ENCODE measurements at regions not wholly inside any gene's neighbourhood (a gene's known extent, or its start where the extent isn't known, plus 50 kb on each side); places are given as distances from the start of the nearest gene placed in this dataset.

DNA sequence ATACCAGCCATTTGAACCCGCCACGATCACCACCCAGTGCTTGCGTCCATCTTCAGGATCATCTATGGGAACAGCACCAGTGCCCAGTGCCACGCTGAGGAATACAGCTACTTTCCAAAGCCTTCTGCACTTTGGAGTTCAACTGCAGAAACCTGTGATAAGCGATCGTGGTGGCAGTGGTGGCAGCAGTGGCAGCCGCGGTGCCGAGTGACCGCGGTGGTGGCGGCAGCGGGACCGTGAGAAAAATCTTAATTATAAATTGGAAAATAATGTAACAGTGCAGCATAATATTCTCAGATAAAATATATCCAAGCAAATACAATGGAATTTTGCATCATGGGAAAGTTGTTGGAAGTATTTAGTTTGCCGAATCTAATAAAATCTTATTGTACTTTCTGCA lies 2270.9 kb downstream of the PCDH9 start:
- no peak for DNase-seq

DNA sequence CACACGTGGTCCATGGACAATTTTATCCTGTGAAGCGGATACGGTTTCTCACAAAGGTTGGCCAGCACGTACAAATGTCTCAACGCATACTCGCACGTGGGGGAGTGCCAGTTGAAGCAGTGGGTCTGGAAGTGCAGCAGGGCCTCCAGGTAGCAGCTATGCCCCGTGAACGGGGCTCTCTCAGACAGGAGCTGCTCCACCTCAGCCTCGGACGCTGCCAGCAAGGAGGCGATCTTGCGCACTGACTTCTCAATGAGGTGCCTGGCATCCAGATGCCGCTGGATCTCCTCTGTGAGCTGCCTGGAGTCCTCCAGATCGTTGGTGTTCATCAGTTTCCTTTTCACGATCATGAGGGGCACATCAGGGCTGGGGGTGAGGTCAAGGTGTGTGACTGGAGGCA lies 2272.0 kb downstream of the PCDH9 start:
- TF ChIP-seq GATA1 (IDR thresholded peaks at IDR 0.05; ENCODE audit: low read depth, low read length), result no peak
- TF ChIP-seq POLR2A (IDR thresholded peaks at IDR 0.05; ENCODE audit: low read length), result no peak
- no peak for DNase-seq

More for the DNA sequence above, 2270.9 kb downstream of the PCDH9 start:
- TF ChIP-seq GATA1 (IDR thresholded peaks at IDR 0.05; ENCODE audit: low read depth, low read length) (no peak), POLR2A (IDR thresholded peaks at IDR 0.05; ENCODE audit: low read length) (no peak)

DNA sequence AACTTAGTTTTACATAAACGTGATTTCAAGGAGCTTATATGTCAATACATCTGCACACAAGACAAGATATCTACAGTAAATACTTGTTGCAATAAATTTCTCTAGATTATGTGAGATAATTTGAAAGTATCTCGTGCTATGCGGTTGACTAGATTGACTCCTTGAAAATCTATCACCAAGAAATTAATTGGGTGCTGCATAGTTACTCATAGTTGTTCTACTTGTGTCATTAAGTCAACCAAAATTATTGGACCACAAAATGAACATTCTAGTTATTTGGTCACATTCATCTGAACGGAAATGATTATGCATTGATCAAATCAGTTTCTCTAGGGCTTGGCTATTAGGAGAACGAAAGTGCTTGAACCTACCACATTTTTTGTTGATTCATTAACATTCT lies 2291.5 kb downstream of the PCDH9 start:
- DNase-seq, result no peak
- TF ChIP-seq POLR2A (IDR thresholded peaks at IDR 0.05; ENCODE audit: low read length) (no peak), GATA1 (IDR thresholded peaks at IDR 0.05; ENCODE audit: low read depth, low read length) (no peak)

DNA sequence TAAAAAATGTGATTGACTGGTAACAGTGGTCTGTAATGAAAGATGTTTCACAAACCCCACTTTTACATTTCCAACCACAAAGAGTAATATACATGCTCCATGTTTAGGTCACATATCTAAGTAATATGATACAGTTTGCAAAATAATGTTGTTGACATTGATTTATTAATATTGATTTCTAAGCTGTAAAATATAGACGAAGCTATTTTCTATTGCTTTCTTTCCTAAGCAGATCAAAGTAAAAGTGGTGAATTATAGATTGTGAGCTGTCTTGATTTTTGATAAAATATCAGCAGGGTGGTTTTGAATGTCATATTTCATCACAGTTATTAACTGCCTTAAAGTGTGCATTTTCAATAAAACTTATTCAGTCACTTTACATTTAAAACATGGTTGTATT lies 2292.8 kb downstream of the PCDH9 start:
- DNase-seq, result no peak
- TF ChIP-seq GATA1 (IDR thresholded peaks at IDR 0.05; ENCODE audit: low read depth, low read length) (no peak), POLR2A (IDR thresholded peaks at IDR 0.05; ENCODE audit: low read length) (no peak)

DNA sequence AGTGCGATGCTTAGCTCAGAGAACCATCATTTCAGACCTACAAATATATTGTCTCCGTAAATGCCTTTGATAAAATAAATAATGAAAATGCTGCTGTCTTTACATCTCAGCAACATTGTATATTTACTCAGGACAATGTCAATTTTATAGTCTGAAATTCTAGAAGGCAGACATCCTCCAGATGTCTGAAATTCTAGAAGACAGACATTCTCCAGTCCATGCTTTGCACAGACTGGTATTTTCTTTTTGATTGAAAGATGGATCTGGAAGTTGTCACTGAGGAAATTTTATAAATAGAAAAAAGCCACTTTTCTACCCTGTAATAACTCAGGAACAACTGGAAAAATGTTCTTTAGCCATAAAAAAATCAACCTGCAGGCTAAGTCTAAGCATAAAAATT lies 2293.3 kb downstream of the PCDH9 start:
- TF ChIP-seq POLR2A (IDR thresholded peaks at IDR 0.05; ENCODE audit: low read length) (no peak), GATA1 (IDR thresholded peaks at IDR 0.05; ENCODE audit: low read depth, low read length) (no peak)
- no peak for DNase-seq

DNA sequence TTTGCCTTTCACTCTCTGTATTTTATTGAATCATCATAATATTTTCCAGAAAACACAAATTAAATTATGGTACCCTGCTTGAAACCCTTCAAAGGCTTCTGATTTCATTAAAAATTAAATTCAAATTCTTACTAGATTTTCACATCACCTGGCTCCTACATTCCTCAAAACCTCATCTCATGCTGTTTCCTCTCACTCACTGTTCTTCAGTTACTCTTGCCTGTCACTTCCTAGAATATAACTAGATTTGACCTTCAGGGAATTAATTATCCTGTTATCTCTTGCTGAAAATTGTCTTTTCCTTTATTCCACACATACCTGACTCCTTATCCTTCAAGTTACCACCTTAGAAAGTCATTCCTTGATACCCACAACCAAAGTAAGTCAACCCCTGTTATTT lies 2294.7 kb downstream of the PCDH9 start:
- TF ChIP-seq POLR2A (IDR thresholded peaks at IDR 0.05; ENCODE audit: low read length) (no peak), GATA1 (IDR thresholded peaks at IDR 0.05; ENCODE audit: low read depth, low read length) (no peak)
- no peak for DNase-seq

DNA sequence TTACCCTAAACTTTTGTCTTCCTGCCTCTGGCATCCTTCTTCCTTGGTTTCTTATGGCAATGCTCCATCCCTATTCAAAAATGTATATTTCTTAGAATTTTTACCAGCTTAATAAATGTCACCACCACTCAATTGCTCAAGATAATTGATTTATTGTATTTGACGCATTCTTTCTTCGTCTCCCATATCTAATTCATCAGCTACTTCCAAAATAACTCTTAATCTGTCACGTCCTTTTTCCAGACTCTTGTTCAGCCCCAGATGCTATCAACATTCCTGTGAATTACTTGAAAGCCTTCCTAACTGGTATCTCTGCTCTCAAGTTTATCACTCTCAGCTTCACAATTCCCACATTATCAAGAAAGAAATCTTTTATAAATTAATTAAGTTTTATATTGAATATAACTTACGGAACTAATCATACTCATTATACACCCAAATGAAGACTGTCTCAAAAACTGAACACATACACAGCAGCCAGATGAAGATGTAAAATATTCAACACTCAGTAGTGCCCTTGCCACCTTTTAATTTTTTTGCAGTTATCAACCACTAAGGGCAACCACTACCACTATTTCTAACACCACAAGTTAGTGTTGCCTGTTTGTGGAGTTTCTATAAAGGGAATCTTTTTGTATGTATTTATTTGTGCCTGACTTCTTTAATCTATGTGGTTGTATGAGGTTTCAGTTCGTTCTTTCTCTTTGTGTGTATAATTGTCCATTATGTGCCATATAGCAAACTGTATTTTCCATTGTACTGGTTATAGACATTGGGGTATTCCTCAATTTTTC lies 2295.4 kb downstream of the PCDH9 start:
- no peak for DNase-seq
- no peak for TF ChIP-seq GATA1 (IDR thresholded peaks at IDR 0.05; ENCODE audit: low read depth, low read length)
- TF ChIP-seq POLR2A (IDR thresholded peaks at IDR 0.05; ENCODE audit: low read length), result no peak

DNA sequence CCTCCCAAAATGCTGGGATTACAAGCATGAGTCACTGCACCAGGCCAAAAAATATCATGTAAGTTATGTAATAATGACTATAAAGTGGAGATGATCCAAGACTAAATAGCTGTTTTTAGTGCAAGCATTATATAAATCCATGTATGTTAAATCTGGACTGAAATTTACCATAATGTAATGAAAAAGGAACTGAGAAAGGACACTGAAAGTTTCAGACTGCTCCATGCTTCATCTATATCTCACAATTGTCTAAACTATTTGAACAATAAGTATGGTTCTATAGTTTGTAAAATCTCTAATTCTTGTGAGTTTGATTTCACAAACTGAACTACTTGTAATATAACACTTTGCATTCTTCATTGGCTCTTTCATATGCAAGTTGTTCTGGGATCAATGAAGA lies 2299.5 kb downstream of the PCDH9 start:
- no peak for DNase-seq
- TF ChIP-seq GATA1 (IDR thresholded peaks at IDR 0.05; ENCODE audit: low read depth, low read length) (no peak), POLR2A (IDR thresholded peaks at IDR 0.05; ENCODE audit: low read length) (no peak)

DNA sequence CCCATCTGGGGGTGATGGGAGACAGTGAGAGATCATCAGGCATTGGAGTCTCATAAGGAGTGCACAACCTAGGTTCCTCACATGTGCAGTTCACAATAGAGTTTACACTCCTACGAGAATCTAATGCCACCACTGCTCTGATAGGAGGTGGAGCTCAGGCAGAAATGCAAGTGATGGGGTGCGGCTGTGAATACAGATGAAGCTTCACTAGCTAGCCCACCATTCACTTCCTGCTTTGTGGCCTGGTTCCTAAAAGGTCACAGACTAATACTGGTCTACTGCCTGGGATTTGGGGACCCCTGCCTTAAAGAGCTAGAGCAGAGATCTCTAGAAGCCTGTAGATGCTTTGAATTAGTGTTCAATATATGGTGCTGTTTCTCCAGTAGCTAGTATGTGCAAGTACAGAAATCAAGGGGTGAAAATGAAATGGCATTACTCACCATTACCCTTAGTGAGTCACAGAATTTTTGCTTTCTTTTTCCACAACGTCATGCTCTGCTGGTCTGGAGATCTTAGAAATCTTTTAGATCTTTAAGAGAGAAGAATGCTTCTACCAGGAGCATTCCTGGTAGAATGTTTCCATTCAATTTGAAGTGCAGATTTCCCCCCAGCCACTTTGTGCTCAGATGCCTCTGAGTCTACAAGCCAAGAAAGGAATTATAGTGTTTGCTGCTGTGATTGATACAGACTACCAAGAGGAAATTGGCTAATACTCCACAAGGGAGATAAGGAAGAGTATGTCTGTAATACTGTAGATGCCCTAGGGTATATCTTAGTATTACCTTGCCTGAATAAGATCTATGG lies 2301.2 kb downstream of the PCDH9 start:
- DNase-seq, result no peak
- TF ChIP-seq GATA1 (IDR thresholded peaks at IDR 0.05; ENCODE audit: low read depth, low read length), result no peak
- no peak for TF ChIP-seq POLR2A (IDR thresholded peaks at IDR 0.05; ENCODE audit: low read length)

DNA sequence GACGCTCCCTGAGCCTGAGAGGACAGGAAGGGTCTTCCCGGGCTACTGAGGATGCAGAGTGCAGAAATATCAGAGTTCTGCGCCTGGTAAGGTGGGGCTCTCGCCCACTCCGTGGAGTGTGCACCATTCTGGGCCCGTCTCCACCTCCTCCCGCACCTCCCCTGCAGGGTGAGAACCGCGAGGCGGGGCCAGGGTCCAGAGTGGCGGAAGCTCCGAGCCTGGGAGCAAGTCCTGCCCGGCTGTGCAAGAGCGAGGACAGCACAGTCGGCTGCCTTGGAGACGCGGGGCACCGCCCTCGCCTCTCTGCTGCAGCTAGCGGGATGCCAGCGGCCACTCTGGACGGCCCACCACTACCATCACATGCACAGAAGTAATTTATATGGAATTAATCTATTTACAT lies 2304.4 kb downstream of the PCDH9 start:
- TF ChIP-seq POLR2A (IDR thresholded peaks at IDR 0.05; ENCODE audit: low read length), result no peak
- TF ChIP-seq GATA1 (IDR thresholded peaks at IDR 0.05; ENCODE audit: low read depth, low read length), result no peak
- no peak for DNase-seq

DNA sequence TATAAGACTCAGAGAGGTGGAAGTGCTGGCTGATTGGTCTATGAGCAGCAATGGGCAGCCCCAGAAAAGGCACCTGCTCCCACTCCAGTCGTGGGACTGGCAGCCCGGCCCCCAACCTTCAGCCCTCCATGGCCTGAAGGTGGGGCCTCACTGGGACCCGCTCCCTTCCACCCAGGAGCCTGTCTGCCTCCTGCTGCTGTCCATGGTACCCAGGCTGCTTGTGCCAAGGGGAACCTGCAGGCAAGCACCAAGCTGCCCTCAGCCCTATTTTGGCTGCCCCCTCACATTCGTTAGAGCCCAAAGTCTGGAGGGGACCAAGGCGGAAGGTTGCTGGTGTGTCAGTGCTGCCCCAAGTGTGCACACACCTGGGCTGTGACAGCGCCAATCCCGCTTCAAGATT lies 2304.9 kb downstream of the PCDH9 start:
- DNase-seq, result no peak
- no peak for TF ChIP-seq POLR2A (IDR thresholded peaks at IDR 0.05; ENCODE audit: low read length)
- TF ChIP-seq GATA1 (IDR thresholded peaks at IDR 0.05; ENCODE audit: low read depth, low read length), result no peak

DNA sequence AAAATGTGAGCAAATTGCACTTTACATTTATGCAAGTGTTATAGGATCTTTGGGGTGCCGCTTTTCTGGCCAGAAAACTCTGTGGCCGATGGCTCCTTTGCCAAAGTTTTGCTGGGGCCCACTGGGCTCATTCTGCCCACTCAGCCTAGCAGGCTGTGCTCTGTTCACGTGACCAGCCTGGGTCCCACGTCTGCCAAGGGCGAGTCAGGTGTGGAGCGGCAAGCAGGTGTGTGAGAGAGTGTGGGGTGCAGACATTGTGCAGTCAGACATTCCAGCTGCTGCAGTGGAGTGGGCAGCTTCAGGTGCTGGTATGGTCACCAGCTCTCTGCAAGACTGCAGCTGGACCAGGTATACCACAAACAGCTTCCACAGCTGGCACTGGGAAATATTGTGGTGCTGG lies 2305.7 kb downstream of the PCDH9 start:
- DNase-seq, result no peak
- TF ChIP-seq GATA1 (IDR thresholded peaks at IDR 0.05; ENCODE audit: low read depth, low read length) (no peak), POLR2A (IDR thresholded peaks at IDR 0.05; ENCODE audit: low read length) (no peak)

DNA sequence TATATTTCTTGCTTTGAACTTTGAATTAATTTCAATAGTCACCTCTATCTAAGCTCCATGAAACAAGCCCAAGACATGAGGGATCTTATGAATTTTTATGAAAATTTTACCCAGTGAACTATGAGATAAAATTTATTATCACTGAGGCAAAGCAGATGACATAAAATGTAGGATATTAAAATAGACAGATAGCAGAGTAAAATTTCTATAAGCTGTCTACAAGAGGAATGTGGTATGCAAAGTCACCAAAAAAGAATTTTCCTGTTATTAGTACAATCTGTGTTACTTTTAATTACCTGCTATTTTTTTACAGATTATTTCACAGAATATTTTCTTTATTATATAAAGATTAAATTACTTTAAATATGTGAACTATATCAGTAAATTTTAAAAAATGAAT lies 2312.6 kb downstream of the PCDH9 start:
- TF ChIP-seq GATA1 (IDR thresholded peaks at IDR 0.05; ENCODE audit: low read depth, low read length) (no peak), POLR2A (IDR thresholded peaks at IDR 0.05; ENCODE audit: low read length) (no peak)
- DNase-seq, result no peak

DNA sequence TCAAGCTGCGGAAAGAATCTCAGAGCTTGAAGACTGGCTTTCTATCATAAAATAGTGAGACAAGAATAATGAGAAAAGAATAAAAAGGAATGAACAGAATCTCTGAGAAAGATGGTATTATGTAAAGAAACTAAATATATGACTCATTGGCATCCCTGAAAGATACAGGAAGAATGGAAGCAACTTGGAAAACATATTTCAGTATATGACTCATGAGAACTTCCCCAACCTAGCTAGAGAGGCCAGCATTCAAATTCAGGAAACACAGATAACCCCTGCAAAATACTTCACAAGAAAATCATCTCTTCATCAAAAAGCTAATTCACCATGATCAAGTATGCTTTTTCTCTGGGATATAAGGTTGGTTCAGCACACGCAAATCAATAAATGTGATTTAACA lies 2318.0 kb downstream of the PCDH9 start:
- no peak for DNase-seq
- TF ChIP-seq GATA1 (IDR thresholded peaks at IDR 0.05; ENCODE audit: low read depth, low read length) (no peak), POLR2A (IDR thresholded peaks at IDR 0.05; ENCODE audit: low read length) (no peak)

DNA sequence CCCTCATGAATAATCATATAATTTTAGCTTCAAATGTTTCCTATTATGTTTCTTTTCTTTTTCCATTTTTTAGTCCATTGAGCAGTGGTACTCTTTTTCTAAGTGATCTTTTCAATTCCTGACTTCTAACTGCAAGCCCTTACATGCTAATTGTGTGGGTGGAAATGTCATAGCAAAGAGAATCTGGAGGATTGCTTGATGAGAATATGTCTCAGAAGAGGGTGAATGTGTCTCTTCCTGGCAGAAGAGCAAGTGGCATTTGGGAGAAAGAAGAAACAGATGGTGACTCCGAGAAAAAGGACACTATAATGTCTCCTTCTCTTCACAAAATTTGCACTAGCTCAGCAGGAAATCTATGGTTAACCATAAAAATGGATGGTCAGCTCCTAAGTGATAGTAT lies 2320.0 kb downstream of the PCDH9 start:
- DNase-seq, result no peak
- TF ChIP-seq POLR2A (IDR thresholded peaks at IDR 0.05; ENCODE audit: low read length) (no peak), GATA1 (IDR thresholded peaks at IDR 0.05; ENCODE audit: low read depth, low read length) (no peak)
